AG20443 (cell line): ENCODE measurements at regions not wholly inside any gene's neighbourhood (a gene's known extent, or its start where the extent isn't known, plus 50 kb on each side); places are given as distances from the start of the nearest gene placed in this dataset.
"Not testable (repeated sequence)": the region's sequence is repeated elsewhere in the genome, so short reads cannot be mapped to it uniquely, and the experiment has no call there.

Experiments
- DNase-seq: peaks from one replicate; pipeline ENCODE4 v3.0.0; 2012; ENCODE audit warnings: low spot score, mixed read lengths

GRCh38 chr2:236826606-236827156 is 257.1 kb downstream of the ACKR3 start:
- no peak for DNase-seq

GRCh38 chr2:236827997-236828396 is 257.7 kb upstream of the COPS8 start:
- no peak for DNase-seq

GRCh38 chr2:236828820-236829219 is 256.9 kb upstream of the COPS8 start:
- DNase-seq: no peak

- DNase-seq: no peak
Observed at GRCh38 chr2:236830926-236831325, 254.8 kb upstream of the COPS8 start.

- no peak for DNase-seq
Observed at GRCh38 chr2:236831698-236832097, 254.0 kb upstream of the COPS8 start.

GRCh38 chr2:236833501-236834073 is 252.1 kb upstream of the COPS8 start:
- no peak for DNase-seq

GRCh38 chr2:236834284-236834683 is 251.4 kb upstream of the COPS8 start:
- no peak for DNase-seq

GRCh38 chr2:236835307-236836024 is 250.2 kb upstream of the COPS8 start:
- no peak for DNase-seq

- not testable (repeated sequence) for DNase-seq
Observed at GRCh38 chr2:236836028-236836427, 249.7 kb upstream of the COPS8 start.

- no peak for DNase-seq
Observed at GRCh38 chr2:236840215-236840614, 245.5 kb upstream of the COPS8 start.

- no peak for DNase-seq
Observed at GRCh38 chr2:236840857-236841256, 244.8 kb upstream of the COPS8 start.

GRCh38 chr2:236841389-236841788 is 244.3 kb upstream of the COPS8 start:
- no peak for DNase-seq

GRCh38 chr2:236843161-236843968 is 242.3 kb upstream of the COPS8 start:
- no peak for DNase-seq

- DNase-seq: no peak
Observed at GRCh38 chr2:236844711-236845110, 241.0 kb upstream of the COPS8 start.

- no peak for DNase-seq
Observed at GRCh38 chr2:236847023-236847422, 238.7 kb upstream of the COPS8 start.

GRCh38 chr2:236847538-236848263 is 238.0 kb upstream of the COPS8 start:
- DNase-seq: no peak

- no peak for DNase-seq
Observed at GRCh38 chr2:236848501-236848900, 237.2 kb upstream of the COPS8 start.

- no peak for DNase-seq
Observed at GRCh38 chr2:236849508-236849907, 236.2 kb upstream of the COPS8 start.

- no peak for DNase-seq
Observed at GRCh38 chr2:236849940-236850339, 235.7 kb upstream of the COPS8 start.

- no peak for DNase-seq
Observed at GRCh38 chr2:236851187-236851586, 234.5 kb upstream of the COPS8 start.

GRCh38 chr2:236852100-236852976 is 233.4 kb upstream of the COPS8 start:
- DNase-seq: no peak
